HS-5 (cell line): ENCODE measurements at regions not wholly inside any gene's neighbourhood (a gene's known extent, or its start where the extent isn't known, plus 50 kb on each side); places are given as distances from the start of the nearest gene placed in this dataset.
"Not testable (repeated sequence)": the region's sequence is repeated elsewhere in the genome, so short reads cannot be mapped to it uniquely, and the experiment has no call there.

Experiments
- DNase-seq: peaks from one replicate; pipeline ENCODE4 v3.0.0-alpha.2; 2012; ENCODE audit warnings: low read depth

GRCh38 chr6:133756078-133756695, 132.7 kb upstream of the TCF21 start:
- no peak for DNase-seq

GRCh38 chr6:133757335-133757734, 131.6 kb upstream of the TCF21 start:
- no peak for DNase-seq

- no peak for DNase-seq
Observed at GRCh38 chr6:133758815-133759335, 130.0 kb upstream of the TCF21 start.

- no peak for DNase-seq
Observed at GRCh38 chr6:133759524-133759923, 129.4 kb upstream of the TCF21 start.

- no peak for DNase-seq
Observed at GRCh38 chr6:133761706-133762105, 127.2 kb upstream of the TCF21 start.

GRCh38 chr6:133764008-133764753, 124.7 kb upstream of the TCF21 start:
- DNase-seq: no peak

- no peak for DNase-seq
Observed at GRCh38 chr6:133764754-133765208, 124.1 kb upstream of the TCF21 start.

GRCh38 chr6:133767357-133767970, 121.4 kb upstream of the TCF21 start:
- no peak for DNase-seq

- no peak for DNase-seq
Observed at GRCh38 chr6:133768656-133769295, 120.1 kb upstream of the TCF21 start.

- no peak for DNase-seq
Observed at GRCh38 chr6:133769463-133769862, 119.5 kb upstream of the TCF21 start.

- no peak for DNase-seq
Observed at GRCh38 chr6:133772567-133772966, 116.3 kb upstream of the TCF21 start.

GRCh38 chr6:133773776-133774175, 115.1 kb upstream of the TCF21 start:
- DNase-seq: no peak

GRCh38 chr6:133774356-133774755, 114.6 kb upstream of the TCF21 start:
- DNase-seq: no peak

GRCh38 chr6:133778414-133779130, 110.3 kb upstream of the TCF21 start:
- DNase-seq: peak; percentile 94

GRCh38 chr6:133779916-133780695, 108.8 kb upstream of the TCF21 start:
- DNase-seq: no peak

- DNase-seq: no peak
Observed at GRCh38 chr6:133786016-133786415, 102.9 kb upstream of the TCF21 start.

GRCh38 chr6:133787122-133787521, 101.8 kb upstream of the TCF21 start:
- no peak for DNase-seq

GRCh38 chr6:133787859-133788505, 100.9 kb upstream of the TCF21 start:
- no peak for DNase-seq

GRCh38 chr6:133788556-133788955, 100.4 kb upstream of the TCF21 start:
- DNase-seq: no peak

GRCh38 chr6:133789449-133789848, 99.5 kb upstream of the TCF21 start:
- not testable (repeated sequence) for DNase-seq
